NCI-H748 treated with DMSO at 0.1 percent for 48 hours (cell line): ENCODE measurements at regions not wholly inside any gene's neighbourhood (a gene's known extent, or its start where the extent isn't known, plus 50 kb on each side); places are given as distances from the start of the nearest gene placed in this dataset.

Experiments
- DNase-seq: peaks from one replicate; lab custom pipeline; 2025; lab: John Stamatoyannopoulos, UW

- no peak for DNase-seq
Measured at GRCh38 chr1:118340928-118341910, 156.2 kb upstream of the SPAG17 start.

GRCh38 chr1:118339400-118340124 is 154.5 kb upstream of the SPAG17 start:
- no peak for DNase-seq

DNA sequence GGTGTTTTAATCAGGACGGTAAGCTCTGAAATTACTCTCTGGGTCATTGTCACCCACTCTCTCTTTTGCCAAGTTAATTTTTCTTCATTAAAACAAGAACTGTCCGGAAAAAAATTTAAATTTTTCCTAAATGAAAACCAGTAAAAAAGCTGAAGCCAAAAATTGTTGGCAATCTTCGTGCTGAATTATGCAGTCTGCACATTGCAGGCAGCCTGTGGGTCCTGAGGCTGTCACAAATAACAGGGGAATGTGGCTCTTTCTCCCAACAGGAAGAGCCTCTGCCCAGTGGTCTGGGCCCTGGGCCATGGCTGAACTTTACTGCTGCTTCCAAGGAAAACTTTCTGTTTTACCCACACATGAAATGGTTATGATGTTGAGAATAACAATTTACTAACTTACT is 153.9 kb upstream of the SPAG17 start:
- no peak for DNase-seq

DNA sequence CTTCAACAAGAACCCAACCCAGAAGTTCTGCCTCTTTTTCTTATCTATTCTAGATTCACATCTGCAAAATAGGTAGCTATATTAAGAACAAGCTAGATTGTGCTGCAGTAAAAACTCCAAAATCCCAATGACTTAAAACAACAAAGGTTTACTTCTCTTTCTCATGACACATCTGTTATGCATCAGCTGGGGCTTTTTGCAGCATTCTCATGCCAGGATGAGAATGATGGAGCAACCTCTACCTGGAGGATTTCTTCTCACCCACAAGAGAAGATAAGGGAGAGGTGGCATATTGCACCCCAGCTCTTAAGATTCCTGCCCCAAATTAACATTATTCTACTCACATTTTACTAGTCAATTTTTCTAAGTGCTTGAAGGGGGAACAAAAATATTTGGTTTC is 152.3 kb upstream of the SPAG17 start:
- no peak for DNase-seq

DNA sequence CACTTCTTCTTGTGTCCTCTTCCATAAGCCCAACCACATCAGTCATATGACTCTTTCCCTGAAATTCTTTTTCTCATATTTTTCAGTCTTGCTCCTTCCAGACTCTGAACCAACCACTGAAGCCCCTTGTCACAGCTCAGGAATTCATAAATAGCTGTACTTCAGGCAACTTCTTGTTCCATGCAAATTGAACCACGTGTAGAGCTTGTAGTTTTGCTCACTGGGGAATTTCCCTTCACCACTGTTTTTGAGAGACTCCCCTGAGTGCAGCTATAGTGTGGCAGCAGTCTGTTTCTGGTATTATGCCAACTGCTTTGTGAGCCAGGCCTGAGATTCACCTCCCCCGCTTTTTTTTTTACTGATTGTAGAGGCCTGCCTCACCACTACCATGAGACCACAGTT is 150.3 kb upstream of the SPAG17 start:
- no peak for DNase-seq

DNA sequence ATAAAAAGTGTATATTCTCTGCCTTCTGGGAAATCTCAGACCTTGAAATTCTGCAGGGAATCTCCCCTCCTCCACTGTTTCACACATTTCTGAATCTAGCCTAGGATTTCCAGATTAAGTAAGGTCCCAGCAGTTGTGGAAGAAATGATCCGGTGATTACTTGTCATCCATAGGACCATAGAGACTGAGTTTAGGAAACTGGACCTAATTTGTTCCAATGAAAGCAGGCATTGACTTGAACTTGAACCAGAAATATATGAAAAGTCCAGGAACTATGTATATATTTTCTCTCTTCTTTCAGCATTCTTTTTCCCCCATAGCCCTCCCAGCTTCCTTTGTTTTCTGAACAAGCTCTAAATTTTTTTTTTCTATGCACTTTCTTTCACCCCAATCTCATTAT is 149.5 kb upstream of the SPAG17 start:
- DNase-seq: no peak

GRCh38 chr1:118333601-118334210 is 148.7 kb upstream of the SPAG17 start:
- no peak for DNase-seq

DNA sequence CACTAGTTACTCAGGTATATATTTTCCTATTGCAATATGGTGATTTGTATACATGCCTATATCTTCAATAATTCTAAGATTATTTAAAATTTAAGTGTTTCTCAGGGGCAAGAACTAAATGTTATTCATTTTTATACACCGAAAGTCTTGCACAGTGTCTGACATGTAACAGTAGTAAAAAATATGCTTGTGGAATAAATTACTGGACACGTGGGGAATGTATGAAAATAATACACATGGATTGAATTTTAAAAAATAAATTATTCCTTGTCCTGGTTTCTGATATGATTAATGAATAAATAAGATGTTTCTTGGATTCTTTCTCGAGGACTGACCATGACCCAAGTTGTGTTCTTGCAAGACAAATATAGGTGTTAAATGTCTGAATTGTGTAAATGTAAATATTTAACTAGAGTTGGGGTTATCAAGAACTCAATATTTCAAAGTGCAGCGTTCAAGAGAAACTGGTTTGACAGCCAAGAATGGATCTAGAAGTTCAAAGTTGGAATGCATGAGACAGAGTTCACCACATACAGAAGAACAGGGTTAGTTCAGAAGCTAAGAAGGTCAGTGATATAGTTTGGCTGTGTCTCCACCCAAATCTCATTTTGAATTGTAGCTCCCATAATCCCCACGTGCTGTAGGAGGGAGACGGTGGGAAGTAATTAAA is 142.1 kb upstream of the SPAG17 start:
- DNase-seq: no peak

DNA sequence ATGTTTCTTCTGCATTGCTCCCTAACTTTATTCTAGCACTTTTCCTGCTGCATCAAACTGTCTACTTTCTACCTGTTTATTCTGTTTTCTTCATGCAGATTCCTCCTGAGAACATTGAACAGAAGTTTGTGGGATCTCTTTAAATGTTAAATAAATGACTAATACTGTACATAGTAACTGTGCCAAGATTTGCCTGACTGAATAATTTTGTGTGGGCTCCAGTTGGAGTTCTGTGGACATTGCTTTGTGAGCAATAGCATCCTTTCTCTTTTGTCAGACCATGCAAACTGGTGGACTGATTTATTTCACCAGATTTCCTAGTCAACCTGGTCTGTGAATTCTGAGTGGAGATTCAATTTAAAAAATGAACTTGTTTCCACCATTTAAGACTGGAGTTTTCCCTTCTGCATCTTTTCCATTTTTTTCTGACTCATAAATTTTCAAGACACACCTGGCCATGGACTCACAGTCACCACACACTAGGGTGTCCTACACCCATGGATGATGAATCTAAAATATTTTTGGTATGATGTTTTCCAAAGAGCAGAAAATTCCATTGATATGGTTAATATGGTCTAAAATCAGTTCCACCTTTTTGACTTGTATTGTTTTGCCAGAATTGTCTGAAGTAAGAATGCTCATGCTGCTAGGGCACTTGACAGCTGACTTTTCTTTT is 140.7 kb upstream of the SPAG17 start:
- no peak for DNase-seq

- no peak for DNase-seq
Measured at GRCh38 chr1:118323246-118323645, 138.2 kb upstream of the SPAG17 start.

DNA sequence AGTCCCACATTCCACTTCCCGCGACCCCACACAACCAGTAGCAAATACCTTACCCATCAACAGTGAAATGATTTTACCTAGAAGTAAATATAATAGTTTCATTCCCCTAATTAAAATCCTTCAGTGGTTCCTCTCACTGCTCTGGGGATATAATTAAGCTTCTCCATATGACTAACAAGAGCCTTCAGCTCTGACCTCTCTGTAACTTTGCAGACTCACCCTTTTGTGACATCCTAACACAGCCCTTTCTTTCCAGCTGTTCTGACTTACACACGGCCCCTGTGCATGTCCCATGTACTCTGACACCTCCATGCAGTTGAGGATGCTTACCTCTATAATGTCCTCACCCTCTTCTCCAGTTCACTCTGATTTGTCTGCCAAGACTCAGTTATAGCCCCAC is 137.3 kb upstream of the SPAG17 start:
- DNase-seq: no peak

DNA sequence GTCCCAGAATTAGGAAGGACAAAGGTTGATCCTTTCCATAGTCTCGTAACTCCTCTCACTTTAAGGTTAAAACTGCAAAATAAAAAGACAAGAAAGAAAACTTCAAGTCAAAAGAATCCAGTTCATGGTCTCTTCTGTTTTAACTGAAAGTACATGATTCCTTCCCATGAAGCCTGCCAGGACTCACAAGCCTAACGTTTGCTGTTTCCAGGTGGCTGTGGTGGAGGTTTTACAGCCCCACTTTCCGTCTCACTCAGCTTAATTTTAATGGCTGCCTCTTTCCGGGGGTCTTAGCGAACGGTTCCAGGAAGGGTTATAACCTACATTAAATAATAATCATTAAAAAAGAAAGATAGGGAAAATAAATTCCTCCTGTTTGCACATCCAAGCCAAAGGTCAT is 136.8 kb upstream of the SPAG17 start:
- DNase-seq: no peak

DNA sequence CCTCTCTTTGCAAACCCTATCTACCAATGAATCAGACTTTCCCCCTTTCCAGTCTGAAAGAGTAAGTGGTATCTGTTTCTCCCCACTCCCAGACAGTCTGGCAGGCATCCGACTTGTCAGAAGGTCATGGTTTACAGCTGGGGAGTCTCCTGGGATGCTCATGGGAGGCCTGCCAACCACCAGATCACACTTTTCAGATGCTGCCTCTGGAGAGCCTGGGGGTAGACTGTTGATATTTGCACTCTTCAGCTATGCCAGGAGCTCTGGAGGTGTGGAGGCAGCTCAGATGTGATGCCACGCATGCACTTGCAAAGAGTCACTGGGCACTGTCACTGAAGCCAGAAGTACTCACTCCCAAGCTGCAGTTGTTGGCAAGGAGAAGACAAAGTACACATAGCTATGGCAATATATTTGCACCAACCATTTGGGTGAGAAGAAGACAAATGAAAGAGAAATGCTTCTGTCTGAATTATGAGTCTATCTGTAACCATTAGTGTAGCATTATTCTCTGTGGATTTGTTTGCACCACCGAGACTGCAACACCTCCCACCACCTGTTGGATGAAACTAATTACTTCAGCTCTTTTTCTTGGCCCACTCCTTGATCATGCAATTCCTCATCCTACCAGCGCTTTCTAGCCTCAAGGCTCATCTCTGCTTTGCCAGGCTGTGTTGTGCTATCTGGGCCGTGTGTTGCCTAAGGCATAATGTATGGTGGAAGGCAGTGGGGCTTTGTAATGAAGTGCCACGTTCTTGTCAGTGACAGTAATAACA is 133.0 kb upstream of the SPAG17 start:
- no peak for DNase-seq

DNA sequence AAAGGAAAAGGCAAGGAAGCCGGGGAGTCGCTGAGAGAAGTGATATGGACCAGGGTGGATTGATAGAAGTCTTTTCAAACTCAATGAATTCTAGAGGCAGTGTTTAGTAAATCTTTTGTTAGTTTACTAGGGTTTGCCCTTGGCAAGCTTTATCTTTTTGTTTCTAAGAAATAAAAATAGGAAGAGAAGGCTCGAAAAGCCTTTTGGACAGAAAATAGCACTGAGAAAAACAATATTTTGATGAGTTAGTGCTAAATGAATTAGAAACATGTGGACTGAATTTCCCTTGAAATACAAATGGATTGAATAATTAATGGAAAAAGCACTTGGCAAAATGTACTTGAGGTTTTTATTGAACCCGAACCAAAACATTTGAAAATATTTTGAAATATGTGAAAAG is 121.8 kb upstream of the SPAG17 start:
- no peak for DNase-seq

- DNase-seq: peak; percentile 22
Measured at GRCh38 chr1:118304722-118305359, 119.8 kb upstream of the SPAG17 start.

- DNase-seq: no peak
Measured at GRCh38 chr1:118303534-118303933, 118.5 kb upstream of the SPAG17 start.

GRCh38 chr1:118303064-118303463 is 118.0 kb upstream of the SPAG17 start:
- DNase-seq: no peak

DNA sequence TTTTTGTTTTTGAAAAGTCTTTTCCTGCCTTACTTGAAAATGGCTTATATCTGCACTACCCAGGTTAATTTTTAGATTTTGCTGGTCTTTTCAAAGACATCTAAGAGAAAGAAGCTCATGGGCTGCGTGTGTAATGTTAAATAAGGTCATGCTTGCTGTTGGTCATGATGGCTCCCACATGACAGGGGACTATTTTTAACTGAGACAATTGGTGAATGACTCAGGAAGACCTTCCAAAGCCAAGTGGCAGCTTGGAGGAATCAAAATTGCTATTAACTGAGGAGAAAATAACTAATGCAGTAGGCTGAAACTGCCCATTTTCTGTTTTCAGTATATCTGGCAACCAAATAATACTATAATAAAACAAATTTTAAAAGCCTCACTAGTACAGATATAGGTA is 117.1 kb upstream of the SPAG17 start:
- no peak for DNase-seq

GRCh38 chr1:118300808-118301207 is 115.8 kb upstream of the SPAG17 start:
- DNase-seq: no peak

GRCh38 chr1:118298397-118298796 is 113.4 kb upstream of the SPAG17 start:
- DNase-seq: no peak
